GM20000 (cell line): ENCODE measurements at regions not wholly inside any gene's neighbourhood (a gene's known extent, or its start where the extent isn't known, plus 50 kb on each side); places are given as distances from the start of the nearest gene placed in this dataset.

Source experiments
- DNase-seq: peaks from one replicate; pipeline ENCODE4 v3.0.0; 2012; ENCODE audit warnings: low spot score
- TF ChIP-seq, protein P1 (sequence below): IDR thresholded peaks from 2 replicates; pipeline ENCODE4 v1.5.1; 2012; ENCODE audit warnings: mild to moderate bottlenecking, control low read depth; ENCODE audit errors: extremely low read depth, missing control alignments

DNA sequence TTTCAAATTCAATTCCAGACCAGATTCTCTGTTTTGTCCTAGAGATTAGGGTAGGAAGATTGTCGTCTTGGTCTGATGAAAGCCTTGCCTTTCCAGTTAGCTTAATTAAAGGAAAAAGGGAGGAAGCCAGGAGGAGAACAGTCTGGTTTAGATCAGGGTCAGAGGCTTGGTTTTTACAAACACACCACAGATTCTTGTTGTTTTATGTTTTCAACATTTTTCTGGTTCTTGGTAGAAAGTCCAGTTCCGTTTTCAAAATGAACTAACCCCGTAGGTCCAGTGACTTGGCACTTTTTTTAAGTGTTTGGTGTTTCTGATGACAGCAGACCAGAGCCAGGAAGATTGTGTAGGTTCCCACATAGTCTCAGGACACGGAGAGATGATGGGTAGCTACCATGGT is 167.1 kb upstream of the INHBA start:
- TF ChIP-seq, protein P1, sequence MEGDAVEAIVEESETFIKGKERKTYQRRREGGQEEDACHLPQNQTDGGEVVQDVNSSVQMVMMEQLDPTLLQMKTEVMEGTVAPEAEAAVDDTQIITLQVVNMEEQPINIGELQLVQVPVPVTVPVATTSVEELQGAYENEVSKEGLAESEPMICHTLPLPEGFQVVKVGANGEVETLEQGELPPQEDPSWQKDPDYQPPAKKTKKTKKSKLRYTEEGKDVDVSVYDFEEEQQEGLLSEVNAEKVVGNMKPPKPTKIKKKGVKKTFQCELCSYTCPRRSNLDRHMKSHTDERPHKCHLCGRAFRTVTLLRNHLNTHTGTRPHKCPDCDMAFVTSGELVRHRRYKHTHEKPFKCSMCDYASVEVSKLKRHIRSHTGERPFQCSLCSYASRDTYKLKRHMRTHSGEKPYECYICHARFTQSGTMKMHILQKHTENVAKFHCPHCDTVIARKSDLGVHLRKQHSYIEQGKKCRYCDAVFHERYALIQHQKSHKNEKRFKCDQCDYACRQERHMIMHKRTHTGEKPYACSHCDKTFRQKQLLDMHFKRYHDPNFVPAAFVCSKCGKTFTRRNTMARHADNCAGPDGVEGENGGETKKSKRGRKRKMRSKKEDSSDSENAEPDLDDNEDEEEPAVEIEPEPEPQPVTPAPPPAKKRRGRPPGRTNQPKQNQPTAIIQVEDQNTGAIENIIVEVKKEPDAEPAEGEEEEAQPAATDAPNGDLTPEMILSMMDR = no peak
- DNase-seq = no peak

DNA sequence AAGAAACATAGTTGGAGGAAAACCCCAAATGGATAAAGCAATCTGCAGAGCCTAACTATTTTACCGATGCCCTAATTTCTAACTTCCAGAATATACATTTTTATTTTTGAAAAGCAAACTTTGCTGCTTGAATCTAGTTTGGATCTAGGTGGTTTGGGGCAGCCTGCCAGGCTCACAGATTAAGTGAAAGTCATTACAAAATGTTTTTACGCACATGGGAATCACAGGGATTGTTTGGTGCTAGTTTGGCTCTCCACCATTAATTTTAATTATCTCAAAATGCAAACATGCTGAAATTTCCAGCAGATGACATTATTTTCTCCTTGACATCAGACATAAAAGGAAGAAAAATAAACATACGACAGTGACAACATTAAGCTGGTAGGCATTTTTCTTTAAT is 166.7 kb upstream of the INHBA start:
- TF ChIP-seq, protein P1 = no peak
- no peak for DNase-seq

GRCh38 chr7:41869091-41869490 is 166.2 kb upstream of the INHBA start:
- no peak for DNase-seq
- TF ChIP-seq, protein P1 = no peak

DNA sequence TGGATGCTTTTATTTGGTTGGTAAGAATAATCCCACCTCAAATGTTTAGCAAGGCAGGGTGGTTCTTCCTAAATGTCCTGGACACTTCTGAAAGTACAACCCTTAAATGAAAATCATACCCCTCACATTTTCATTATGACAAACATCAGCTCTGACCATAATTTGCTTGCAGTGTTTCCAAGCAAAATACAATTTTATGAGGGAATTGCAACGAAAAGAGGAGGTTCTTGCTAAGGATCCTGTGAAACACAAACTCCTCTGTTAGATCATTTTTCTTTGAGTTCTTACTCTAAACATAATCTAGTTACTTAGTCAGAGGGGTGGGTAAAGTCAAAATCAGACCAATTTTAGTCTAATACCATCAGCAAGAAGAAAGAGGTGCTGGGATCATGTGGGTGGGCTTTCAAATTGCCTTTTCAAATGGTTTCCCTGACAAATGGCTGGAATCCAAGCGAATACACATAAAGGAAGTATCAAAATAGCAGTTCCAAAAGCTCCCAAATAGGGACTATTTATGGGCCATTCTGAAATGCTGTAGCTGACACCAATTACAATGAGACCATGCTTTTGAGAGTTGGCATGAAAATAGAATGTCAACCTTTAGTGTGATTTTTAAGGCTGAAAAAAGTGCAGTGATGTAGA is 164.9 kb upstream of the INHBA start:
- TF ChIP-seq, protein P1 = no peak

DNA sequence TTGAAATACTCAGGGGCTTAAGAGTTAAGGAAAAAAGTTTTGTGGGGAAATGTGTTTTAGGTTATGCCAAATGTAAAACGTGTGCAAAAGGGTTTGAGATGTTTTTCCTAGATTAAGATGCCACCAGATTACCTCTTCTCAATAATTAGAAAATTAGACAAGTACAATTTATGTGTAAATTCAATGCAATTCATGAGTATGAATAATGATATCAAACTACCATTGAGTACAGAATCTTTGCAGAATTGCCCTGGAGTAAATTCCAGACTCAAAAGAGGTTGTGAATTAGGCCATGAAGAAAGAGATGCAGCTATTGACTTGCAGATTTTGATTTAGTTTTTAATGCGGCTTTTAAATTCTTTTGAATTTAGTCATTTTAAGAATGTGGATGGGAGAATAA is 159.4 kb upstream of the INHBA start:
- DNase-seq = no peak
- TF ChIP-seq, protein P1 = no peak

More for the DNA sequence above, 164.9 kb upstream of the INHBA start:
- DNase-seq = no peak

GRCh38 chr7:41861642-41862041 is 158.8 kb upstream of the INHBA start:
- DNase-seq = no peak
- TF ChIP-seq, protein P1 = no peak

- TF ChIP-seq, protein P1 = no peak
- no peak for DNase-seq
Observed at GRCh38 chr7:41858201-41858600, 155.3 kb upstream of the INHBA start.
